PC-9 (cell line): ENCODE measurements at regions not wholly inside any gene's neighbourhood (a gene's known extent, or its start where the extent isn't known, plus 50 kb on each side); places are given as distances from the start of the nearest gene placed in this dataset.

Source experiments
- EZH2 ChIP-seq: fragments of 200-600 bp; sonication (generic); IDR thresholded peaks from 2 replicates; pipeline ENCODE4 v1.8.0; 2017; ENCODE audit warnings: antibody characterized with exemption, low read depth
- TF ChIP-seq, protein P1 (sequence below): fragments of 200-600 bp; sonication (generic); conservative IDR thresholded peaks from 2 replicates; pipeline ENCODE4 v1.6.1; 2017; ENCODE audit warnings: mixed run types, antibody characterized with exemption, mild to moderate bottlenecking, moderate library complexity

DNA sequence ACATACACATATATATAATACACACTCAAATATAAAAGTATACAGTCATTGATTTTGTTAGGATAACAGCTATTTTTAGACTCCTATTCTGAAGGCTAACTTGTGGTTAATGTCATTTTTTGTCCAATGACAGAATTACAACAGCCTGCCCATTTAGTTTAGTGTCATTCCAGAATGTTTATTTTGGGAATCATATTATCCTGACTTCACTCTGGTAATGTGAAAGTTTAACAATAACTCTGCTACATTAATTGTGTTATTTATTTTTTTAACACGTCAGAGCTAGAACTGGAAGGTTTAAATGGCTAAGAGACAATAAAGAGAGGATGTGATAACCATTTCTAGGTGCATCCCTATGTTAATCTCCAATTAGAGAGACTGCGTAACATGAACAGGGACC lies 648.1 kb downstream of the USP25 start:
- TF ChIP-seq, protein P1, sequence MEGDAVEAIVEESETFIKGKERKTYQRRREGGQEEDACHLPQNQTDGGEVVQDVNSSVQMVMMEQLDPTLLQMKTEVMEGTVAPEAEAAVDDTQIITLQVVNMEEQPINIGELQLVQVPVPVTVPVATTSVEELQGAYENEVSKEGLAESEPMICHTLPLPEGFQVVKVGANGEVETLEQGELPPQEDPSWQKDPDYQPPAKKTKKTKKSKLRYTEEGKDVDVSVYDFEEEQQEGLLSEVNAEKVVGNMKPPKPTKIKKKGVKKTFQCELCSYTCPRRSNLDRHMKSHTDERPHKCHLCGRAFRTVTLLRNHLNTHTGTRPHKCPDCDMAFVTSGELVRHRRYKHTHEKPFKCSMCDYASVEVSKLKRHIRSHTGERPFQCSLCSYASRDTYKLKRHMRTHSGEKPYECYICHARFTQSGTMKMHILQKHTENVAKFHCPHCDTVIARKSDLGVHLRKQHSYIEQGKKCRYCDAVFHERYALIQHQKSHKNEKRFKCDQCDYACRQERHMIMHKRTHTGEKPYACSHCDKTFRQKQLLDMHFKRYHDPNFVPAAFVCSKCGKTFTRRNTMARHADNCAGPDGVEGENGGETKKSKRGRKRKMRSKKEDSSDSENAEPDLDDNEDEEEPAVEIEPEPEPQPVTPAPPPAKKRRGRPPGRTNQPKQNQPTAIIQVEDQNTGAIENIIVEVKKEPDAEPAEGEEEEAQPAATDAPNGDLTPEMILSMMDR = no peak
- TF ChIP-seq EZH2 = no peak
